GM19324 (cell line): ENCODE measurements at regions not wholly inside any gene's neighbourhood (a gene's known extent, or its start where the extent isn't known, plus 50 kb on each side); places are given as distances from the start of the nearest gene placed in this dataset.

Source experiments
- ATAC-seq: cut with Tn5 transposase; IDR thresholded peaks from one replicate; pipeline ENCODE4 v1.9.1; 2021; ENCODE audit warnings: mild to moderate bottlenecking, moderate library complexity; ENCODE audit not compliant: unreplicated experiment, low FRiP score

DNA sequence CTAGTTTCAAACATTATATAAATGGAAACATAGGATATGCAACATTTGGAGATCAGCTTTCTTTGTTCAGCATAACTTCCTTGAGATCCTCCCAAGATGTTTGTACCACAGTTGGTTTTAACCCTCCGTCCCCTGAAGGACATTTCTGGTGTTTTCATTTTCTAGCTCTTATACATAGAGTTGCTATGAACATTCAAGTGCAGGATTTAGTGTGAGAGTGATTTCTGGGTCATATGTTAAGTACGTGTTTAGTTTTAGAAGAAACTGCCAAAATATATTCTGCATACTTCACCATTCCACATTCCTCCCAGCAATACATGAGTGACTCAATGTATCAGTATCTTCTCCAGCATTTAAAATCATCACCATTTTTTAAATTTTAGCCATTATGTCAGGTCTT lies 588.7 kb upstream of the PFKP start:
- no peak for ATAC-seq

DNA sequence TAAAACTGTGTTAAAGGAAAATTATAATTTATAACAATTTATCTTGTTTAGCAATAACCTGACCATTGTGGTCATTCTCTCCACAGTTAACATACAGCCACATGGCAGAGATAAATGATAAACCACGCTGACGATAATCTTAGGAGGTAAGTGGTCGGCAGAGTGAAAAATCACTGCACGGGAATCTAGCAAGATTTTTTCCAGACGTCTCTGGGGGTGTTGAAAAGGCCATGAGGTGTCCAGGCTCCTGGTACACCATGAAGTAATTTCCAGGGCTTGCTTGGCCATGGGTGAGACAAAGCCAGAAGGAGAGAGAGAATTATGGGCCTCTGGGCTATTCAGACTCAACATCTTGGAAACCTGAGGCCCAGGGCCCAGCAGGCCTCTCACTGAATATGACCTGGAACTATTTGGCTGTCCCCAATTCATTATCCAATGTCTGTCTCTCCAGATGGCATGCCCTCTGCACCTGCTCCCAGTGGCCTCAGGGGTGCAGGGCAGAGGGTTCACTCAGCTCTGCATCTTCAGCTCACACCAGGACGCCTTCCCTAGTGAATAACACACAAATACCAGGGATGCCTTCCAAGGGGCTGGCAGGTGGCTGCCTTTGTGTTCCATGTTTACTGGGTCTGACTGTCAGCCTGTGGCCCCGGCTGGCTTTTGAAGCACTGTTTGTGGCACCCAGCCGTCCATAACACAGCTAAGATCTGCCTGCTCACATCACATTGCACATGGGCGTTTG lies 590.4 kb upstream of the PFKP start:
- no peak for ATAC-seq

DNA sequence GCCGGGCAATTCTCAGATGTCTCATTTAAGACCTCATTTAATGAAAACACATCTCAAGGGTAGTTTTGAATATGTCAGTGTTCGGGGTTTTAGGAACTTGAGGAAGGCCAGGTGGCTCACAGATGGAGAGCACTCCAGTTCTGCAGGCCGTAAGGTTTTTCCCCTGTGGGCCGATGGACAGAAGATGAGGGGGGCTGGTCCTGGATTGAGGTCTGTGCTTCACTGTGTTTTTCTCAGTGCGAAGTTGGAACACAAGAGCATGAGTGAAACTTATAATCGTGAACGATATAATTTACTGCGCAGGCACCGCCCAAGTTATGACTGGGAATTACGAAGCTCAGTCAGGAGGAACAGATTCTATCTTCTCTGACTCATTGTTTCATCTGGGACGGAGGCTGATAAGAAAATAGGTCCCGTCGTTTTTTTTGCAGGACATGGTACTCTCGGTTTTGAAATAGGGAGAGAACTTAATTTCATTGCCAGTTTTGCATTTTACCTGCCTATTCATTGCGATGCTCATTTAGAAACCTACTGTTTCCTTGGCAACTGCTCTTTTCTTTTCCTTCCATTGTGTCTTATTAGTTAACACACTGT lies 591.0 kb upstream of the PFKP start:
- no peak for ATAC-seq

DNA sequence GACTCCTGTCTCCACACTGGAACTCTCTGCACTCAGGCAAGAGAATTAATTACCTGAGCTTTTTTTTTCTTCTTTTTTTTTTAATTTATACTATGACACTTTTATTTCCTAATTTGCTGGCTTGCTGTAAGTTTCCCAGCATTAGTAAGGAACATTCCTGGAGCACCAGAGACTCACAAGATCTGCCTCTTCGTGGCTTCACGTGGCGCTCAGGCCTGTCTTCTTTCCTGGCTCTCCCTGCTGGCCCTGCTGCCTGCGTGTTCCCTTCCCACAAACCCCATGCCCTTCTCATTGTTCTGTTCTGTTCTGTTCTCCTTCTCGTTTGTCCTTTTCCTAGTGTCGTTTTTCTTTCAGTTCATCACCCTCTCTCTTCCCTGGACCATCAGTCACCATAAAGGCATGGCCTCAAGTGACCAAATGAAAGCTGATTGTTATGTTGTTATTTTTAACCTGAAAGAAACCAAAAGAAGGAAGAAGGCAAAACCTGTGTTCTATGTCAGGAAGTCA lies 591.6 kb upstream of the PFKP start:
- ATAC-seq = no peak

DNA sequence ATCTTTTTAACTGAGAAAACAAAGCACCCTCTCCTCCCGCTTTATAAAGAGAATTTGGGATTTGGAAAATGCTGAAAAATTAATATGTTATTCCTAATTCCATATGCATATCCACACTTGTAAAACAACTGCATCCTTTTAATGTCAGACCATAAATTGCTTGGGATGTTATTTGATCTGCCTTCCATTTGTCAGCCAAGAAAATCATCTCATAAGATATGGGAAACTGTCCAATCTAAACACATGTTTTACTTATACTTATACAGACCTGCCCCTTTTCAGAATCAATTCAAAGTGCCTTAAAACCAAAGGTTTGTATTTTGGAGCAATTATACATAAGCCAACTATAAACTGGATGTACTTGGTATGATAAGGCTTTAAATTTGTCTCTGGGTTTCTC lies 595.5 kb upstream of the PFKP start:
- no peak for ATAC-seq

DNA sequence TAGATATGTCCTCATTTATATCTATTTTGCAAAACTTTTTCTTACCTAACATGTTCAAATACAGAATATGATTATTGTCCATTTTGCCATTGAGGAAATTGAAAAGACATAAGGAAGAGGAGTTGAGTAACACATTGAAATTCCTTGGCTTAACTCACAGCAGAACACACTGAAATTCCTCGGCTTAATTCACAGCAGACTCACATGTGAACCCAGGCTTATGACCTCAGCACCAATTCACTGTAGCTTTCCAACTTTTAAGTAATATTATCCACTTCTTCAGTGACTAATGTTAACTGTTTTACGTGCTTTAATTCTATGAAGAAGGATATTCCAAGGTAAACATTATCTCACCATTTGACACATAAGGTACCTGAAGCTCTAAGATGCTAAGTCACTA lies 597.5 kb upstream of the PFKP start:
- ATAC-seq = no peak

DNA sequence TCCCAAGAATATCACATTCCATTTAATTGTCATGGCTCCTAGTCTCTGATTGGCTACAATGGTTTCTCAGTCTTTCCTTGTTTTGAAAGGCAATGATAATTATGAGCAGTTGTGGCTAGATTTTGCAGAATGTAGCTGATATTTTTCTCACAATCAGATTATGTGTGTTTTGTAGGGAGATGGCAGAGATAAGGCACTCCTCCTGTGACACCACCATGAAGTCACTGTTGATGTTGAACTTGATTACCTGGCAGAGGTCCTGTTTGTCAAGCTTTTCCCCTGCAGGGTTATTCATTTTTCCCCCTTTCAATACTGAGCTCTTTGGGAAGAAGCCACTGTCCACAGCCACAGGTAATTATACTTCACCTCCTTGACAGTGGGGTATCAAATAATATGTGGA lies 602.9 kb upstream of the PFKP start:
- no peak for ATAC-seq

DNA sequence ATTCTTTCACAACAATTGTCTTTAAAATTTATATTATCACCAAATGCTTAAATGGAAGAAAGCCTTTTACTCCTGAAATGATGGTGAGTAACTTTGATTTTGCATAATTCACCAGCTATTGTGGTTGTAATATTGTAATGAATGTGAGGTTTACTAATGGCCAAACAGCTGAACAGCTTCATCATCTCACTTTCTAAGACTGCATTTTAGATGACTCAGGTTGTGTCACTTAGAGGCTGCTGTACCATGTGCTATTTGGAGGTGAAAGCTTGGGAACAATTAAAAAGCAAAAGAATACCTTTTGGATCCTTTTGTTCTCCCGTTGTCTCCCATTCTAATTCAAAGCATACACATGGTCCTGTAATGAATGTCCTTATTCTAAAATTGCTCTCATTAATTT lies 604.0 kb upstream of the PFKP start:
- ATAC-seq = no peak

DNA sequence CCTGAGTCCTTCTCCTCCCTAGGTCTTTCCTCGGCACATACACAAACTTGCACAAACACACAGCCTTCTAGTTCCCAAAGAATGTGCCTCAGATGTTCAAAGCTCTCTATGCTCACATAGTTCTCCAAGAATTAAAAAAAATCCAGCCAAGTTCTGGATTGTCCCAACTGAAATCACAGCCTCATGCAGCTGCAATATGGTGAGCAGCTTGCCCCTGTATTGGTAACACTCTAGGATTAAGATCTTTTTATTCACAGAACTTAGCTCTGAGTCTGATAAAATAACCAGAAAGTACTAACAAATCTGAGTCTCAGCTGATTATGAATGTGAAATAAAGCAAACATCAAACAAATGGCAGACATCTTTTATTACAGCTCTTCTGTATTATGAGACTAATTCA lies 604.8 kb upstream of the PFKP start:
- no peak for ATAC-seq

DNA sequence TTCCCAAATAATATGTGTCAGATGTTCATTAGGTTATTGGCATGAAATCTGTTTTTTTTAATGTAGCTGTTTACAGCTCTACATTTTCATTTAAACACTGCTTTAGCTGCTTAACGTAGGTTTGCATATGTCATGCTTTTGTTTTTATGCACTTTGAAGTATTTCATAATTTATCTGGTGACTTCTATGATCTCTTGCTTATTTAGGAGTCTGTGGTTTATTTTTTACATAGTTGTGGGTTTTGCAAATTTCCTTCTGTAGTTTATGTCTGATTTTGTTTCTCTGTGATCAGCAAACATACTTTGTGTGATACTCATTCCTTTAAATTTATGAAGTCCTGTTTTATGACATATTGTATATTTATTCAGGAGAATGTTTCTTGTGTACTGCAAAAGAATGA lies 606.5 kb upstream of the PFKP start:
- ATAC-seq = no peak

DNA sequence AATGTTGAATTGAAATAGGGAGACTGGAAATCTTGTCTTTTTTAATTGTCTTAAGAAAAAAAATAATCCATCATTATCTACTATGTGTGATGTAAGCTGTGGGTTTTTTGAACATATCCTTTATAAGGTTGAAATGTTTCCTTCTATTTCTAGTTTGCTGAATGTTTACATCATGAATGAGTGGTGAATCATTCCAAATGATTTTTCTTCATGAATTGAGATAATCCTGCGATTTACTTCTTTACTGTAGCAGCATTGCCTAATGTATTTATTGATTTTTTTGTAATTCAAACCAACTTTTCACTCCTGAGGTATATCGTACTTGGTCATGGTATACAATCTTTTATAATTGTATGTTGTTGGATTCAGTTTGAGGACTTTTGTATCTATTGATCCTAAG lies 607.6 kb upstream of the PFKP start:
- ATAC-seq = no peak

DNA sequence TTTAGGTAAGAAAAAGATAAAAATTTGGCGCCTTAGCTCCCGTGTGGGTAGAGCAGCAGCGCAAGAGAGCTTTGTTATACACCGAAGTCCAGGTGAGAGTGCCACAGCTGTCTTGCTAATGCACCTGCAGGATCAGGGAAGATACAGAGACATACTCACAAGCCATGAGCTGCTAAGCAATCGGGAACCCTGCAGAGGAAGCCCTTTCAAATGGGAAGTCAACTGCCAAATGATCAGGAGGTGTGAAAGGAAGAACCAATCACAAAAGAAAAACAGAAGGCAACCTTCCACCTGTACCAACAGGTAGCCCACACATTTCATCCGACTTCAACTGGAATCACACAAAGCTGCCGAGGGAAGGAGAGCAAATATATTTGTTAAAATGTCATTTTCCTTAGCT lies 610.5 kb upstream of the PFKP start:
- no peak for ATAC-seq

DNA sequence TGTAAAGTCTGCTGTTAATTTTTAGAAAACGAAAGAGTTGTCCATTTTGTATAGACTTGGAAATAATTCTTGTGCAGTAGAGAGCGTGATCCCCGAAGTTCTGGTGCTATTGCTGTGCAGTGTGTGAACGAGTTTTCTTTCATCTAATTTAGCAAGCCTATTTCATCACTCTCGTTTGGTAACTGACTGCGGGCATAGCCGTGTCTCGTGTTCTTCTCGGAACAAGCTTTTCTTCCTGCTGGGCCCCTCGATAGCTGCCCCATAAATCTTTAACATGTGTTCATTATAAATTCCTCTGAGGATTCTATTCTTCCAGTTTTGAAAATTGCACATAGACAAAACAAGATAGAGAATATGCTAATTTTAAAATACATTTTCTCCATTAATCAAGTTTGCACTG lies 622.0 kb upstream of the PFKP start:
- no peak for ATAC-seq

DNA sequence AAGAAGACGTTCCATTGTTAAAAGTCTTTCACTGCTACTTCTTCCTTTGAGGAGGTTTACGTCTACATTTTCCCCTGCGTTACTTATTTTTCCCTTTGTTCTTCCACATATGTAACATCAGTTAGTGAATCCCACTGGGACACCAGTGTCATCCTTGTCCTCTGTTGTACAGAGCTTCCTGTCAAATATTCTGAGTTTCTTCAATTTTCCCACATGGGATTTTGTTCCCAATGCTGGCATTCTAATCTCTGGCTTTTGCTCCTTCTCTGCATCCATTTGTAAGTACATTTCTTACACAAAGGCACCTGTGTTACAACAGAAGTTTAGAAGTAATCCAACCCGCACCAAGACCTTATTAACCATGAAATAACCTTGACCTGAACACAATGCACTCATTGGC lies 627.4 kb upstream of the PFKP start:
- ATAC-seq = no peak

DNA sequence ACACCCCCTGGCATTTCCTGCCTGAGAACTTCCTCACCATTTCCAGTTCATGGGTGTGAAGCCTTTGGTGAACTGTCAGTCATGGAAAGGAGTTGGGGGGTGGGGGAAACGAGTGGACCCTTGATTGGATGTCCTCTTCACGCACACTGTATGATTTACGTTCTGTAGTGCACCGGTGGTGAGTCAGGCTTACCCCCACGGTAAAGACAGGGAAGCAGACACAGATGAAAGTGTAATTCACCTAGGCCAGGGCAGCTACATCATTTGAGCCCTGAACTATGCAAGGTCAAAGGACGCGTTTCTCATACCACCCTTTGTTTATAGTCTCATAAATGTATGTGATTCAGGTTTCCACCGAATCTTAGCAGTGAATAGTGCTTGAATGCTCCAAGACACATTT lies 628.3 kb upstream of the PFKP start:
- no peak for ATAC-seq

DNA sequence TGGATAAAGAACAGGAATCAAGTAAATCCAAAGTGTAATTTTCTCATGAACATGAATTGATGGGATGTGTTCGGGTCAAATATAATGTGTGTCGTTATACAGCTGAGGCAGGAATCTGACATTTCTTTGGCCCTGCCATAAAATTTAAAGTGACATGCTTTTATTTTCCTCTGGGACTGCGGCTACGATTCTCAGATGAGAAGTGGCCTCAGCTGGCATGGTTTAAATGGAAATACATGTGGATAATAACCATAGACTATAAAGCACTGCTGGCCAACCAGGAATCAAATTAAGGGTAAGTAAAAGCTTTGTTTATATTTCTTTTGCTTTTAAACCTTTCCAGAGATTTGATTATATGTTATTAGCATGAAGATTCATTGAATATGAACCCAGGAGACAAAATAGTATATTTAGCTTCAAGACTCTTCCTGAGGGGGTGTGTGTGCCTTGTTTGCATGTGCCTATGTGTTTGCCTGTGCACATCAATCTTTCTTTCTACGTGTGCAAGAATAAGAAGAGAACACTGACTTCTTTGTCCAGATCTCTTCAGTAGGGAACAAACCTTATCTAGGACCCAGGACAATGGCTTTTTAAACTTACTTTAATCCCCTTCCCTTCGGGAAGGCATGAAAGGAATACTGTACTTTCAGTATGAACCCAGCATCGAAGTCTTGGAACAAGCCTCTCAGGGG lies 629.0 kb upstream of the PFKP start:
- ATAC-seq = no peak

DNA sequence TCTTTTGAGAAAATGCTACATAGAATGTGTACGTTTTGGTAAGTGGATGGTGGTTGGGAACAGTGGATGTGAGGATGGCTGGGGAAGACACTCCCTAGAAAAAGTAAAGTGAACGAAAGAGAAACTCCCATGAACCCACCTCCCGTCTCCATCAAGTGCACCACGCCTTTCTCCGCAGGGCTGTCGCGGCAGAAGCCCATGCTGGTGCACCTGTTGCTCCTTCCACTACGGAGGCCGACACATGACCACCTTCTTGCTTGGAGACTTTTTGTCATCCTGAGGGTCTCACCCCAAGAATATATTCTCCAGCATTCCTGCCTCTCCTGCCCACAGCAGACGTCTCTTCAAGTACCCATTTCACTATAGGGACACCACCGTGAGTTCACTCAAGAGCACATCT lies 630.4 kb upstream of the PFKP start:
- no peak for ATAC-seq

DNA sequence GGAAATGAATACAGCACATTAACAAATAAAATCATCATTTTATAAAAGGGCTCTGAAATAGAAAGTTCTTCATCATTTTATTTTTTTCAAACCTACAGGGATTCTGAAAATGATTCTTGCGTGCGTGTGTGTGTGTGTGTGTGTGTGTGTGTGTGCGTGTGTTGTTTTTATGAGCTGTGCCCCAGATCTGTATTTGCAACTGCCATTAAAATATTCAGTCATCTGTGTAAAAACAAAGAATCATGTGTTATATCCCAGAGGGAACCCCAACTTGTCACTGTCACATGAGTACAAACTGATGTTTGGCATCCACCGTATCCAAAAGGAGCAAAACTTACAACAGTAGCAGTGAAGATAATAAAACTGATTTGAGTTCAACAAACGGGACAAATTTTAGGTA lies 635.4 kb upstream of the PFKP start:
- ATAC-seq = no peak

DNA sequence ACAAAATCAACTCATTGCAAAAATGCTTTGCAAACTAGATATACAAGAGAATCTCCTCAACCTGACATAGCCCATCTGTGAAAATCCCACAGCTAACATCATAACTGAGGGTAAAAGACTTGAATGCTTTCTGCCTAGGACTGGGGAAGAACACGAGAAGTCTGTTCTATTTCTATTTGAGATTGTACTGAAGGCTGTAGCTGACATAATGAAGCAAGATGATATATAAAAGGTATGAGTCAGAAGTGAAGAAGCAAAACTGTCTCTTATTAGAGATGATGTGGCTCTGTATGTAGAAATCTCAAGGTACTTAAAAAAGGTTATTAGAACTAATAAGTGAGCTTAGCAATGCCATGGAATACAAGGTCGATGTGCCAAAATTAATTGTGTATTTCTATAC lies 639.9 kb upstream of the PFKP start:
- ATAC-seq = no peak

DNA sequence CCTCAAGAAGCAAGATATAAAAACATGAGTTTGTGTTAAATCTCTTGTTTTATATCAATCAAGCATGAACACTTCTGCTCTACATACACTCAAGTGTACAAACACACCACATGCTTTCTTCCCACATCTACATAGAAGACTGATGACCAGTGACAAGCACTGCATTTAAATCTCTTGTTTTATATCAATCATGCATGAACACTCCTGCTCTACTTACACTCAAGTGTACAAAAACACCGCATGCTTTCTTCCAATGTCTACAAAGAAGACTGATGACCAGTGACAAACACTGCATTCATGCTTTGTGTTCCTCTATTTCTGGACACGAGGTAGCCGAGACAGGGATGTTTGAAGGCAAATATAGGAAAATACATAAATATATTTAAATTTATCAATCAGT lies 642.0 kb upstream of the PFKP start:
- ATAC-seq = no peak

DNA sequence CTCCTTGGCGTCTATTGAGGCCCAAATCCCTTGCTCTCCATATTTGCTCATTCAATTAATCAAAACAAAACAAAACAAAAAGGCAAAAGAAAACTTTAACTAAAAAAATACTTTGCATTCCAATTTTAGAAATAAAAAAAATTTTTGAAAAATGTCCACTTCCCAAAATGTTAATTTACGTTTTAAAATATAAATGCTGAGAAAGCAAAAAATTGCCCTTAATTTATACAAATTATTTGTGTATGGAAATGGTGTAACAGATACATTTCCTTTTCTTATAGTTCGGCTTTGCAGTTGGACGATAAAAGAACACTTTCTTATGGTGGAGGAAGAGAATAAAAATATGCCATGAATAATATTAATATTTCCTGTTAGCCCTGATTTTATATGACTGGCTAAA lies 652.8 kb upstream of the PFKP start:
- ATAC-seq = no peak

DNA sequence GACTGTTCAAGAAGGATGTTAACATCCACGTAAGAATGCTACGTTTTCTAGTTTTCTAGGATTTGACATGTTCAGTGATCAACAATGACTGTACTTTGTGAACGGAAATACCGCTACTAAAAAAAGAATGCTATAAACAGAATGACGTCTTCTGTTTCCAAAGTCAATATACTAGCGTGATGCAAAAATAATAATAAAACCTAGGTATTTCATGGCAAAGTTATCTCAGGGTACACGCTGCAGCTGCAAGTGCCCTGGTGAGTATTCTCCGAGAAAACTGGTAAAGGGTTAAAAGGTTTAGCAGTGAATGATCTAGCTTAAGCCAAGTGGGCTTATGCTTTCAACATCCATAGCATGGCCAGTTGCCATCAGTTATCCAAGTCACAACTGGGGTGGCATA lies 653.3 kb upstream of the PFKP start:
- ATAC-seq = no peak
